ENCODE measurements at regions not wholly inside any gene's neighbourhood (a gene's known extent, or its start where the extent isn't known, plus 50 kb on each side); places are given as distances from the start of the nearest gene placed in this dataset.
"Not testable (repeated sequence)": the region's sequence is repeated elsewhere in the genome, so short reads cannot be mapped to it uniquely, and the experiment has no call there.

- DNase-seq (ENCODE audit: low read depth): no peak
Measured at GRCh38 chr20:60786686-60787217, 465.3 kb upstream of the CDH4 start.

- DNase-seq (ENCODE audit: low read depth): no peak
Measured at GRCh38 chr20:60787276-60787675, 464.8 kb upstream of the CDH4 start.

- DNase-seq (ENCODE audit: low read depth): no peak
Measured at GRCh38 chr20:60788070-60788469, 464.0 kb upstream of the CDH4 start.

GRCh38 chr20:60789399-60789798 is 462.7 kb upstream of the CDH4 start:
- no peak for DNase-seq (ENCODE audit: low read depth)

- DNase-seq (ENCODE audit: low read depth): not testable (repeated sequence)
Measured at GRCh38 chr20:60790339-60790738, 461.7 kb upstream of the CDH4 start.

- no peak for DNase-seq (ENCODE audit: low read depth)
Measured at GRCh38 chr20:60791823-60792222, 460.2 kb upstream of the CDH4 start.

- no peak for DNase-seq (ENCODE audit: low read depth)
Measured at GRCh38 chr20:60792941-60793340, 459.1 kb upstream of the CDH4 start.

GRCh38 chr20:60794674-60795073 is 457.4 kb upstream of the CDH4 start:
- no peak for DNase-seq (ENCODE audit: low read depth)

- no peak for DNase-seq (ENCODE audit: low read depth)
Measured at GRCh38 chr20:60795651-60796050, 456.4 kb upstream of the CDH4 start.

GRCh38 chr20:60800185-60800584 is 451.9 kb upstream of the CDH4 start:
- DNase-seq (ENCODE audit: low read depth): no peak

- DNase-seq (ENCODE audit: low read depth): no peak
Measured at GRCh38 chr20:60802676-60803075, 449.4 kb upstream of the CDH4 start.

- no peak for DNase-seq (ENCODE audit: low read depth)
Measured at GRCh38 chr20:60803335-60804055, 448.6 kb upstream of the CDH4 start.

- no peak for DNase-seq (ENCODE audit: low read depth)
Measured at GRCh38 chr20:60804240-60804917, 447.7 kb upstream of the CDH4 start.

- no peak for DNase-seq (ENCODE audit: low read depth)
Measured at GRCh38 chr20:60804918-60805630, 447.0 kb upstream of the CDH4 start.

GRCh38 chr20:60806354-60806753 is 445.7 kb upstream of the CDH4 start:
- no peak for DNase-seq (ENCODE audit: low read depth)

GRCh38 chr20:60806824-60807223 is 445.2 kb upstream of the CDH4 start:
- no peak for DNase-seq (ENCODE audit: low read depth)

- DNase-seq (ENCODE audit: low read depth): no peak
Measured at GRCh38 chr20:60808003-60808672, 443.9 kb upstream of the CDH4 start.

- no peak for DNase-seq (ENCODE audit: low read depth)
Measured at GRCh38 chr20:60808701-60809100, 443.4 kb upstream of the CDH4 start.

- no peak for DNase-seq (ENCODE audit: low read depth)
Measured at GRCh38 chr20:60810561-60810960, 441.5 kb upstream of the CDH4 start.

- no peak for DNase-seq (ENCODE audit: low read depth)
Measured at GRCh38 chr20:60812561-60812960, 439.5 kb upstream of the CDH4 start.

GRCh38 chr20:60813066-60813465 is 439.0 kb upstream of the CDH4 start:
- DNase-seq (ENCODE audit: low read depth): no peak

GRCh38 chr20:60815656-60816055 is 436.4 kb upstream of the CDH4 start:
- no peak for DNase-seq (ENCODE audit: low read depth)
